Activated naive CD8-positive, alpha-beta T cell treated with anti-CD3 and anti-CD28 coated beads, Interleukin-2, amount 50 U/mL, for 24 hours (primary cell): ENCODE measurements at regions not wholly inside any gene's neighbourhood (a gene's known extent, or its start where the extent isn't known, plus 50 kb on each side); places are given as distances from the start of the nearest gene placed in this dataset.

ENCODE experiments used
- ATAC-seq: fragments of 150-1000 bp; cut with Tn5 transposase; one replicate; pipeline ENCODE4 v1.10.0; 2021
- DNase-seq: peaks from one replicate; pipeline ENCODE4 v3.0.0; 2021
- H3K27ac Mint-ChIP-seq: one replicate; pipeline ENCODE4 v1.8.0; 2021; ENCODE audit warnings: mild to moderate bottlenecking, mixed read lengths
- H3K27me3 Mint-ChIP-seq: one replicate; pipeline ENCODE4 v1.8.0; 2021; ENCODE audit warnings: mixed read lengths
- H3K36me3 Mint-ChIP-seq: one replicate; pipeline ENCODE4 v1.8.0; 2021; ENCODE audit warnings: low read depth, mixed read lengths
- H3K4me1 Mint-ChIP-seq: one replicate; pipeline ENCODE4 v1.8.0; 2021; ENCODE audit warnings: mixed read lengths
- H3K4me3 Mint-ChIP-seq: one replicate; pipeline ENCODE4 v1.8.0; 2021; ENCODE audit warnings: mild to moderate bottlenecking, moderate library complexity, mixed read lengths
- H3K9me3 Mint-ChIP-seq: one replicate; pipeline ENCODE4 v1.8.0; 2021; ENCODE audit warnings: mixed read lengths

- no peak for ATAC-seq
- Mint-ChIP-seq H3K4me1 (no peaks in the 10 kb centered on the region), H3K4me3 (no peak overlapping the region), H3K36me3 (no peaks in the 10 kb centered on the region), H3K27ac (no peak overlapping the region), H3K27me3 (no peaks in the 10 kb centered on the region), H3K9me3 (peaks cover 12% of the 10 kb centered on the region)
- DNase-seq: no peak
These were observed 726.0 kb upstream of the ARGLU1 start for GRCh38 chr13:107293924-107294323.

- H3K27ac Mint-ChIP-seq: no peak overlapping the region
- H3K4me1 Mint-ChIP-seq: no peaks in the 10 kb centered on the region
- DNase-seq (no peak), ATAC-seq (no peak)
- no peaks in the 10 kb centered on the region for H3K27me3 Mint-ChIP-seq
- no peak overlapping the region for H3K4me3 Mint-ChIP-seq
- no peaks in the 10 kb centered on the region for H3K36me3 Mint-ChIP-seq
- peaks cover 14% of the 10 kb centered on the region for H3K9me3 Mint-ChIP-seq
These were observed 723.9 kb upstream of the ARGLU1 start for GRCh38 chr13:107291875-107292274.

- H3K4me1 Mint-ChIP-seq: no peaks in the 10 kb centered on the region
- DNase-seq (no peak), ATAC-seq (no peak)
- no peaks in the 10 kb centered on the region for H3K27me3 Mint-ChIP-seq
- no peaks in the 10 kb centered on the region for H3K36me3 Mint-ChIP-seq
- H3K9me3 Mint-ChIP-seq: peaks cover 5% of the 10 kb centered on the region
- no peak overlapping the region for H3K27ac Mint-ChIP-seq
- H3K4me3 Mint-ChIP-seq: no peak overlapping the region
These were observed 721.6 kb upstream of the ARGLU1 start for GRCh38 chr13:107289540-107289939.

GRCh38 chr13:107284173-107284572 is 716.2 kb upstream of the ARGLU1 start:
- H3K27ac Mint-ChIP-seq: no peak overlapping the region
- H3K4me3 Mint-ChIP-seq: no peak overlapping the region
- no peaks in the 10 kb centered on the region for H3K27me3 Mint-ChIP-seq
- H3K36me3 Mint-ChIP-seq: no peaks in the 10 kb centered on the region
- no peaks in the 10 kb centered on the region for H3K4me1 Mint-ChIP-seq
- ATAC-seq (no peak), DNase-seq (no peak)
- peaks cover 15% of the 10 kb centered on the region for H3K9me3 Mint-ChIP-seq

GRCh38 chr13:107277911-107278310 is 710.0 kb upstream of the ARGLU1 start:
- Mint-ChIP-seq H3K36me3 (no peaks in the 10 kb centered on the region), H3K27me3 (no peaks in the 10 kb centered on the region), H3K27ac (no peak overlapping the region), H3K4me3 (no peak overlapping the region), H3K9me3 (peaks cover 5% of the 10 kb centered on the region), H3K4me1 (no peaks in the 10 kb centered on the region)
- DNase-seq (no peak), ATAC-seq (no peak)

- Mint-ChIP-seq H3K4me1 (no peaks in the 10 kb centered on the region), H3K9me3 (peaks cover 3% of the 10 kb centered on the region)
These were observed 709.0 kb upstream of the ARGLU1 start for GRCh38 chr13:107276936-107277335.

GRCh38 chr13:107275945-107276614 is 708.1 kb upstream of the ARGLU1 start:
- H3K27me3 Mint-ChIP-seq: no peaks in the 10 kb centered on the region
- peaks cover 1% of the 10 kb centered on the region for H3K9me3 Mint-ChIP-seq
- no peak for DNase-seq
- no peak overlapping the region for H3K4me3 Mint-ChIP-seq
- H3K27ac Mint-ChIP-seq: no peak overlapping the region
- H3K4me1 Mint-ChIP-seq: no peaks in the 10 kb centered on the region
- no peaks in the 10 kb centered on the region for H3K36me3 Mint-ChIP-seq
- ATAC-seq: no peak

More at GRCh38 chr13:107276936-107277335, 709.0 kb upstream of the ARGLU1 start:
- H3K27me3 Mint-ChIP-seq: no peaks in the 10 kb centered on the region
- no peaks in the 10 kb centered on the region for H3K36me3 Mint-ChIP-seq
- no peak overlapping the region for H3K27ac Mint-ChIP-seq
- DNase-seq (no peak), ATAC-seq (no peak)
- H3K4me3 Mint-ChIP-seq: no peak overlapping the region

GRCh38 chr13:107275312-107275711 is 707.4 kb upstream of the ARGLU1 start:
- Mint-ChIP-seq H3K27ac (no peak overlapping the region), H3K4me3 (no peak overlapping the region), H3K9me3 (no peaks in the 10 kb centered on the region), H3K4me1 (no peaks in the 10 kb centered on the region), H3K36me3 (no peaks in the 10 kb centered on the region), H3K27me3 (no peaks in the 10 kb centered on the region)
- ATAC-seq (no peak), DNase-seq (no peak)

GRCh38 chr13:107271227-107271626 is 703.3 kb upstream of the ARGLU1 start:
- Mint-ChIP-seq H3K4me1 (no peaks in the 10 kb centered on the region), H3K36me3 (no peaks in the 10 kb centered on the region), H3K9me3 (peaks cover 13% of the 10 kb centered on the region), H3K27ac (no peak overlapping the region), H3K4me3 (no peak overlapping the region), H3K27me3 (no peaks in the 10 kb centered on the region)
- DNase-seq: no peak
- ATAC-seq: no peak

GRCh38 chr13:107266657-107267056 is 698.7 kb upstream of the ARGLU1 start:
- Mint-ChIP-seq H3K4me1 (no peaks in the 10 kb centered on the region), H3K4me3 (no peak overlapping the region)

GRCh38 chr13:107258599-107259187 is 690.8 kb upstream of the ARGLU1 start:
- H3K4me3 Mint-ChIP-seq: no peak overlapping the region
- H3K27me3 Mint-ChIP-seq: peaks cover 5% of the 10 kb centered on the region
- no peak for DNase-seq
- H3K4me1 Mint-ChIP-seq: no peaks in the 10 kb centered on the region
- H3K36me3 Mint-ChIP-seq: no peaks in the 10 kb centered on the region
- peaks cover 5% of the 10 kb centered on the region for H3K9me3 Mint-ChIP-seq
- no peak for ATAC-seq
- no peak overlapping the region for H3K27ac Mint-ChIP-seq

More at GRCh38 chr13:107266657-107267056, 698.7 kb upstream of the ARGLU1 start:
- H3K27me3 Mint-ChIP-seq: no peaks in the 10 kb centered on the region
- H3K27ac Mint-ChIP-seq: no peak overlapping the region
- DNase-seq: no peak
- no peak for ATAC-seq
- peaks cover 13% of the 10 kb centered on the region for H3K9me3 Mint-ChIP-seq
- no peaks in the 10 kb centered on the region for H3K36me3 Mint-ChIP-seq

- DNase-seq: no peak
- Mint-ChIP-seq H3K4me3 (no peak overlapping the region), H3K36me3 (no peaks in the 10 kb centered on the region), H3K27me3 (no peaks in the 10 kb centered on the region), H3K9me3 (no peaks in the 10 kb centered on the region), H3K27ac (no peak overlapping the region), H3K4me1 (no peaks in the 10 kb centered on the region)
- no peak for ATAC-seq
These were observed 686.5 kb upstream of the ARGLU1 start for GRCh38 chr13:107254392-107254791.

GRCh38 chr13:107252428-107252827 is 684.5 kb upstream of the ARGLU1 start:
- Mint-ChIP-seq H3K27me3 (no peaks in the 10 kb centered on the region), H3K27ac (no peak overlapping the region), H3K4me3 (no peak overlapping the region), H3K4me1 (no peaks in the 10 kb centered on the region), H3K9me3 (no peaks in the 10 kb centered on the region), H3K36me3 (no peaks in the 10 kb centered on the region)
- no peak for ATAC-seq
- no peak for DNase-seq

GRCh38 chr13:107252021-107252420 is 684.1 kb upstream of the ARGLU1 start:
- no peaks in the 10 kb centered on the region for H3K36me3 Mint-ChIP-seq
- no peak overlapping the region for H3K27ac Mint-ChIP-seq

GRCh38 chr13:107251341-107251740 is 683.4 kb upstream of the ARGLU1 start:
- no peak overlapping the region for H3K27ac Mint-ChIP-seq
- H3K27me3 Mint-ChIP-seq: no peaks in the 10 kb centered on the region
- H3K9me3 Mint-ChIP-seq: no peaks in the 10 kb centered on the region
- no peaks in the 10 kb centered on the region for H3K4me1 Mint-ChIP-seq
- no peak overlapping the region for H3K4me3 Mint-ChIP-seq
- no peaks in the 10 kb centered on the region for H3K36me3 Mint-ChIP-seq
- ATAC-seq (no peak), DNase-seq (no peak)

More at GRCh38 chr13:107252021-107252420, 684.1 kb upstream of the ARGLU1 start:
- Mint-ChIP-seq H3K9me3 (no peaks in the 10 kb centered on the region), H3K4me1 (no peaks in the 10 kb centered on the region), H3K4me3 (no peak overlapping the region), H3K27me3 (no peaks in the 10 kb centered on the region)
- DNase-seq: no peak
- no peak for ATAC-seq
